ENCODE measurements at regions not wholly inside any gene's neighbourhood (a gene's known extent, or its start where the extent isn't known, plus 50 kb on each side); places are given as distances from the start of the nearest gene placed in this dataset.

DNA sequence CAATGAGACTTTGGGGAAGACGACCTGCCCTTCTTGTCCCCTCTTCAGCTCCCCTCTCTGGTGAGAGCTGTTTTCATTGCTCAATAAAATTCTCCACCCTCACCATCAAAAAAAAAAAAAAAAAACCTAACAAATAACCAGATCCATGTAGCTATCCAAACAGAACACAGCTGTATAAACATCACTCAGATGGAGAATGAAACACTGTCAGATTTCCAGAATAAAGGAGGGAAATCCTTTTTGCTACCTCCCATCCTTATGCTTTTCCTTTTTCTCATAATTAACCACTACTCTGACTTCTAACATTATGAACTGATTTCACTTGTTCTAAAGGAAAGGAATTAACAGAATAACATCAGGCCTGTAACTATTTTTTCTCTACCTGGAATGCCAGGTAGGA lies 155.6 kb downstream of the PPP4R3C start:
- TF ChIP-seq, protein P1, sequence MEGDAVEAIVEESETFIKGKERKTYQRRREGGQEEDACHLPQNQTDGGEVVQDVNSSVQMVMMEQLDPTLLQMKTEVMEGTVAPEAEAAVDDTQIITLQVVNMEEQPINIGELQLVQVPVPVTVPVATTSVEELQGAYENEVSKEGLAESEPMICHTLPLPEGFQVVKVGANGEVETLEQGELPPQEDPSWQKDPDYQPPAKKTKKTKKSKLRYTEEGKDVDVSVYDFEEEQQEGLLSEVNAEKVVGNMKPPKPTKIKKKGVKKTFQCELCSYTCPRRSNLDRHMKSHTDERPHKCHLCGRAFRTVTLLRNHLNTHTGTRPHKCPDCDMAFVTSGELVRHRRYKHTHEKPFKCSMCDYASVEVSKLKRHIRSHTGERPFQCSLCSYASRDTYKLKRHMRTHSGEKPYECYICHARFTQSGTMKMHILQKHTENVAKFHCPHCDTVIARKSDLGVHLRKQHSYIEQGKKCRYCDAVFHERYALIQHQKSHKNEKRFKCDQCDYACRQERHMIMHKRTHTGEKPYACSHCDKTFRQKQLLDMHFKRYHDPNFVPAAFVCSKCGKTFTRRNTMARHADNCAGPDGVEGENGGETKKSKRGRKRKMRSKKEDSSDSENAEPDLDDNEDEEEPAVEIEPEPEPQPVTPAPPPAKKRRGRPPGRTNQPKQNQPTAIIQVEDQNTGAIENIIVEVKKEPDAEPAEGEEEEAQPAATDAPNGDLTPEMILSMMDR (IDR thresholded peaks at IDR 0.05), result no peak
- TF ChIP-seq RNF2 (IDR thresholded peaks at IDR 0.05; ENCODE audit: borderline replicate concordance, low read depth) (no peak), JUNB (IDR thresholded peaks at IDR 0.05) (no peak), POLR2A (IDR thresholded peaks at IDR 0.05; ENCODE audit: low read length) (no peak), JUN (IDR thresholded peaks at IDR 0.05) (no peak), EP300 (IDR thresholded peaks at IDR 0.05) (no peak), MAZ (IDR thresholded peaks at IDR 0.05; ENCODE audit: borderline replicate concordance, low read depth, low read length) (no peak), FOSL2 (IDR thresholded peaks at IDR 0.05) (no peak), FOSL2 (CRISPR knock-in tag; IDR thresholded peaks at IDR 0.05) (no peak), TP53 (CRISPR knock-in tag; IDR thresholded peaks at IDR 0.05) (no peak), SMC3 (IDR thresholded peaks at IDR 0.05) (no peak), MAFK (IDR thresholded peaks at IDR 0.05; ENCODE audit: partially characterized antibody) (no peak)
- TF ChIP-seq, protein P2, sequence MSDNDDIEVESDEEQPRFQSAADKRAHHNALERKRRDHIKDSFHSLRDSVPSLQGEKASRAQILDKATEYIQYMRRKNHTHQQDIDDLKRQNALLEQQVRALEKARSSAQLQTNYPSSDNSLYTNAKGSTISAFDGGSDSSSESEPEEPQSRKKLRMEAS (IDR thresholded peaks at IDR 0.05), result no peak
- TF ChIP-seq, protein P3, sequence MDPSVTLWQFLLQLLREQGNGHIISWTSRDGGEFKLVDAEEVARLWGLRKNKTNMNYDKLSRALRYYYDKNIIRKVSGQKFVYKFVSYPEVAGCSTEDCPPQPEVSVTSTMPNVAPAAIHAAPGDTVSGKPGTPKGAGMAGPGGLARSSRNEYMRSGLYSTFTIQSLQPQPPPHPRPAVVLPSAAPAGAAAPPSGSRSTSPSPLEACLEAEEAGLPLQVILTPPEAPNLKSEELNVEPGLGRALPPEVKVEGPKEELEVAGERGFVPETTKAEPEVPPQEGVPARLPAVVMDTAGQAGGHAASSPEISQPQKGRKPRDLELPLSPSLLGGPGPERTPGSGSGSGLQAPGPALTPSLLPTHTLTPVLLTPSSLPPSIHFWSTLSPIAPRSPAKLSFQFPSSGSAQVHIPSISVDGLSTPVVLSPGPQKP (IDR thresholded peaks at IDR 0.05; ENCODE audit: low read depth, low read length), result no peak
- TF ChIP-seq, protein P4, sequence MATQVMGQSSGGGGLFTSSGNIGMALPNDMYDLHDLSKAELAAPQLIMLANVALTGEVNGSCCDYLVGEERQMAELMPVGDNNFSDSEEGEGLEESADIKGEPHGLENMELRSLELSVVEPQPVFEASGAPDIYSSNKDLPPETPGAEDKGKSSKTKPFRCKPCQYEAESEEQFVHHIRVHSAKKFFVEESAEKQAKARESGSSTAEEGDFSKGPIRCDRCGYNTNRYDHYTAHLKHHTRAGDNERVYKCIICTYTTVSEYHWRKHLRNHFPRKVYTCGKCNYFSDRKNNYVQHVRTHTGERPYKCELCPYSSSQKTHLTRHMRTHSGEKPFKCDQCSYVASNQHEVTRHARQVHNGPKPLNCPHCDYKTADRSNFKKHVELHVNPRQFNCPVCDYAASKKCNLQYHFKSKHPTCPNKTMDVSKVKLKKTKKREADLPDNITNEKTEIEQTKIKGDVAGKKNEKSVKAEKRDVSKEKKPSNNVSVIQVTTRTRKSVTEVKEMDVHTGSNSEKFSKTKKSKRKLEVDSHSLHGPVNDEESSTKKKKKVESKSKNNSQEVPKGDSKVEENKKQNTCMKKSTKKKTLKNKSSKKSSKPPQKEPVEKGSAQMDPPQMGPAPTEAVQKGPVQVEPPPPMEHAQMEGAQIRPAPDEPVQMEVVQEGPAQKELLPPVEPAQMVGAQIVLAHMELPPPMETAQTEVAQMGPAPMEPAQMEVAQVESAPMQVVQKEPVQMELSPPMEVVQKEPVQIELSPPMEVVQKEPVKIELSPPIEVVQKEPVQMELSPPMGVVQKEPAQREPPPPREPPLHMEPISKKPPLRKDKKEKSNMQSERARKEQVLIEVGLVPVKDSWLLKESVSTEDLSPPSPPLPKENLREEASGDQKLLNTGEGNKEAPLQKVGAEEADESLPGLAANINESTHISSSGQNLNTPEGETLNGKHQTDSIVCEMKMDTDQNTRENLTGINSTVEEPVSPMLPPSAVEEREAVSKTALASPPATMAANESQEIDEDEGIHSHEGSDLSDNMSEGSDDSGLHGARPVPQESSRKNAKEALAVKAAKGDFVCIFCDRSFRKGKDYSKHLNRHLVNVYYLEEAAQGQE (IDR thresholded peaks at IDR 0.05), result no peak

Measured in A549 (cell line).